GM10266 (cell line): ENCODE measurements at regions not wholly inside any gene's neighbourhood (a gene's known extent, or its start where the extent isn't known, plus 50 kb on each side); places are given as distances from the start of the nearest gene placed in this dataset.
"Not testable (repeated sequence)": the region's sequence is repeated elsewhere in the genome, so short reads cannot be mapped to it uniquely, and the experiment has no call there.

Experiments used
- DNase-seq: peaks from one replicate; pipeline ENCODE4 v3.0.0; 2012; ENCODE audit errors: extremely low spot score
- TF ChIP-seq, protein P1 (sequence below): IDR thresholded peaks from 2 replicates; pipeline ENCODE4 v1.5.1; 2012; ENCODE audit warnings: mild to moderate bottlenecking, low read depth; ENCODE audit not compliant: control insufficient read depth, insufficient read depth; ENCODE audit errors: missing control alignments

DNA sequence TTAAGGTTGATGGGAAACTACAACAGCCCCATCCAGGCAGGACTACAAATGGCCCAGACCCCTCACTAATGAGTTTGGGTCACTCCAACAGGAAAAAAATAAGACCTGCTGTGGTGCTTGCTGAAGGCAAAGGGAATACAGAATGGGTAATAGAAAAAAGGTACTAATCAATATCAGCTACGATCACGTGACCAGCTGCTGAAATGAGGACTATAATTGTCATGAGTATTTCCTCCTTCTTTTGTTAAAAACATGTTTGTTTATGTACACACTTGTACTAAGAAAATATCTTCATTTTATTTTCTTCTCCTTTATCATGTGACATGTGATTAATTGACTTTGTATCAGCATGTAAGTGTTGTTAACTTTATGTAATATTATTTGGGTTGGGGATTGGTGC, 199.9 kb downstream of the GJA1 start:
- TF ChIP-seq, protein P1, sequence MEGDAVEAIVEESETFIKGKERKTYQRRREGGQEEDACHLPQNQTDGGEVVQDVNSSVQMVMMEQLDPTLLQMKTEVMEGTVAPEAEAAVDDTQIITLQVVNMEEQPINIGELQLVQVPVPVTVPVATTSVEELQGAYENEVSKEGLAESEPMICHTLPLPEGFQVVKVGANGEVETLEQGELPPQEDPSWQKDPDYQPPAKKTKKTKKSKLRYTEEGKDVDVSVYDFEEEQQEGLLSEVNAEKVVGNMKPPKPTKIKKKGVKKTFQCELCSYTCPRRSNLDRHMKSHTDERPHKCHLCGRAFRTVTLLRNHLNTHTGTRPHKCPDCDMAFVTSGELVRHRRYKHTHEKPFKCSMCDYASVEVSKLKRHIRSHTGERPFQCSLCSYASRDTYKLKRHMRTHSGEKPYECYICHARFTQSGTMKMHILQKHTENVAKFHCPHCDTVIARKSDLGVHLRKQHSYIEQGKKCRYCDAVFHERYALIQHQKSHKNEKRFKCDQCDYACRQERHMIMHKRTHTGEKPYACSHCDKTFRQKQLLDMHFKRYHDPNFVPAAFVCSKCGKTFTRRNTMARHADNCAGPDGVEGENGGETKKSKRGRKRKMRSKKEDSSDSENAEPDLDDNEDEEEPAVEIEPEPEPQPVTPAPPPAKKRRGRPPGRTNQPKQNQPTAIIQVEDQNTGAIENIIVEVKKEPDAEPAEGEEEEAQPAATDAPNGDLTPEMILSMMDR = no peak

DNA sequence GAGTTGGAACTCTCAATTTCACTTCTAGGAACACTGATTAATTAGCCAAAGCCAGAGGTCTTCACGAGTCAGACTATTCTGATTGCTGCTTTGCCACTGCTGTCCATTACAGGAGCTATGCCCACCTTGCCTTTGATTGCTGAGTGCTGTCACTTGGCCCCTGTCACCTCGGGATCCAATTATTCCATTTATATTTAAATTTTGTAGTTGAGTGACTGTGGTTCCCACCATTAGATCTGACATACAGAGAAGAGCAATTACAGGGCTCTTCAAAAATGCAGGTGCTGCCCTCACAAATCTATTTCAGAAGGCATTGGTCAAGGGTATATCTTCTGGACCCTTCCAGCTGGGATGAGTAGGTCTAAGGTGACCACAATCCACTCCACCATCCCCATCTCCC, 200.8 kb downstream of the GJA1 start:
- not testable (repeated sequence) for DNase-seq

More for the DNA sequence above, 199.9 kb downstream of the GJA1 start:
- no peak for DNase-seq

DNA sequence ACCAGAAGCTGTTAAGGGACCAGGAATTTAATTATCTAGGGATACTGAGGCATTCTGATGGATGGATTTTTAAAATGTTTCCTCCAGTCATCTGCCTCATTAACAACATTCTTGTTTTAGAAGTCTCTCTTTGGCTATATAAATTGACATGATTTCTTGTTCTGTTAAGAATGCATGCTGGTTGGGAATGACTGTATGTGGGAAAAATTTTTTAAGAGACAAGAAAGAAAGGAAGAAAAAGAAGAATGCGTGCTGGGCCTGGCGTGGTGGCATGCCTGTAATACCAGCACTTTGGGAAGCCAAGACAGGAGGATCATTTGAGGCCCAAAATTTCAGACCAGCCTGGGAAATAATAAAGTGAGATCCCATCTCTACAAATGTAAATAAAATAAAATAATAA, 203.6 kb downstream of the GJA1 start:
- no peak for DNase-seq

DNA sequence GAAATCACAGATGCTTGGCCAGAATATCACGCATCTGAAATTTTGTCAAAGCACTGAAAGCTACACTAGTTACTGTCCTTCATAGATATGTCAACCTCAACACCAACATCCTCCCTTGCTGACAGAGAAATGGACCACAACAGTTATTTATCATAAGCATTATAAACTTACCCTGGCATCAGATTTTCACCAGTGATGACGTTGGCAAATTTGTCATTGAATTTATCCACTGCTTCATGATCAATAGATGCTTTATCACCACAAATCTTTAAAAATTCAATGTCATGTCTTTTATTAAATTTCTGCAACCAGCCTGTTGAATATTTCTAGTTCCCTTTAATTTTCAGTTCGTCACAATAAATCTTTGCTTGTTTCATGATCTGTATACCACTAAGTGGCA, 205.7 kb downstream of the GJA1 start:
- no peak for DNase-seq
- TF ChIP-seq, protein P1 = no peak

More for the DNA sequence above, 203.6 kb downstream of the GJA1 start:
- TF ChIP-seq, protein P1 = no peak

DNA sequence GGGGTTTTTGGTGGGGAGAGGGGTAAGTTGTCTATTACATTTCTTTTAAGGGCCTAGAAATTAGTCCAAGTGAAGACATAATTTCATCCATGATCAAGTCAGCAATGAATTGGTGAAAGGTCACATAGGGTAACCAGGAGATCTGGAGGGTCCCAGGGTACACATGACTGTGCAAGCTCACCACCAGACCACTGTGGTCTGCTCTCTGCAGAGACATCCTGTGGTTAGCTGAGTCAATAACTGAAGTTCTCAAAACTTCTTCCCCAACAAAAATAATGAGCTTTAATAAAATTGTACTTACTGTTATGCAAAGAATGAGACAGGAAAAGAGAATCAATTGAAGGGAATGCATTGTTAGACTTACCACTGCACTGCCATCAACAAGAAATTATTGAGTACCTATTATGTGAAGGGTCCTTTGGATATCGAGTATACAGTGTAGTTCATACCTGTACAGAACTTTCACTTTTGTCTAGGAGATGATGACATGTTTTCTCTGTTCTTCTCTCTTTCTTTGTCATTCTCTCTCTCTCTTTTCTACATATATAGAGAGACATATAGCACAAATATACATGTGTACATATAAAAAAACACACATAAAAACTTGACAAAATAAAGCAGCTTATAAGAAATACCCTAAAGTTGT, 209.8 kb downstream of the GJA1 start:
- TF ChIP-seq, protein P1 = no peak
- no peak for DNase-seq

DNA sequence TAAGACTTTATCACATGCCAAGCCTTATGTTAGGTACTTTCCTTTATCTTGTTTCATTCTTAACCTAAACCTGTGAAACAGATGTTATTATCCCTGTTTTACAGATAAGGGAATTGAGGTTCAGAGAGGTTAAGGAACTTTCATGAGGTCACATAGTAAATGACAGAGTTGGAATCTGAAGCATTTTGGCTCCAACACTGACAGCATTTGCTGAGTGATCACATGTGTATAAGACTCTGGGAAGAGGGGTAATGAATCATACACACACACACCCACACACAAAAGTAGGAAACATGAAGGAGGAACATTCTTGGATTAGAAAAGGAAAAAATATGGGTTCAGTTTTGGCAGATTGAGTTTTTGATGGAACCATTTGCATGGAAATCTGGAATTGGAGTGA, 212.5 kb downstream of the GJA1 start:
- TF ChIP-seq, protein P1 = no peak
- no peak for DNase-seq

DNA sequence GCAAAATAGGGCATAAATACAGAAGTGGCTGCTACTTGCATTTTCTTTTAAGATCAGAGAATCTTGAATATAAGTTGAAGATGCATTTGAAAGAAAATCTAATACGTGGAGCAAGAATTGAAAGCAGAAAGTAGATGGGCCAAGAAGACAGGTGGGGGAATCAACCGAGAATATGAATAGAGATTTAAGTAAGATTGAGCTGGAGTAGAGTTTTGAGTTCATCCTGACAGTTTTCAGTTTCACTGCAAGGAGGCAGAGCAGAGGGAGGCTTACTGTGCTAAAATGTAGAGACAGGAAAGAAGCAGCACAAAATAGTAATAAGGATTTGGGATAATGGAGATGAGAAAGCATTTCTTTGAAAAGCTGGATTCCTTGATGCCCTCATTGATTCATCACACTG, 214.5 kb downstream of the GJA1 start:
- TF ChIP-seq, protein P1 = no peak

DNA sequence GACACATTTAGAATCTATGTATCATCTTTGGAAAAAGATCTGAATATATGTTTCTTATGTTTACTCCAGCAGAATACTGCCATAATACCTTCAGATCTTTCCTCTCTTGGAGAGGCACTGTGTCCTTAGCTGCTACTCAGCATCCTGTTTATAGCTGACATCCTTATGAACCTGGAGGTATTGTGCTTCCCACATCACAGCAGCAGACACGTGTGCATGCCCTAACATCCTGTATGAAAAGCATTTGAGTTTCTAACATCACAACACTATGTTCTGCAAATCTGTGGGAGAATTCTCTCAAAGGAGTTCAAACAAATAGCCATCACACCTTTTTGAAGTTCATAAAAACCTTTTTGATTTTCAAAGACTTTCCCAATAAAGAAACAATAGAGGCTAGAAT, 216.0 kb downstream of the GJA1 start:
- no peak for DNase-seq
- TF ChIP-seq, protein P1 = no peak

More for the DNA sequence above, 214.5 kb downstream of the GJA1 start:
- no peak for DNase-seq
